22Rv1 (cell line): ENCODE measurements at regions not wholly inside any gene's neighbourhood (a gene's known extent, or its start where the extent isn't known, plus 50 kb on each side); places are given as distances from the start of the nearest gene placed in this dataset.

Experiments used
- H3K27ac ChIP-seq: fragments of 450-650 bp; 2 replicates; pipeline ENCODE4 v1.5.1; 2017
- ZFX ChIP-seq: fragments of 450-650 bp; IDR thresholded peaks from 2 replicates; pipeline ENCODE4 v1.6.1; 2017; ENCODE audit warnings: antibody characterized with exemption, borderline replicate concordance
- TF ChIP-seq, protein P1 (sequence below): fragments of 450-650 bp; IDR thresholded peaks from 2 replicates; pipeline ENCODE4 v1.5.1; 2017; ENCODE audit warnings: mild to moderate bottlenecking

DNA sequence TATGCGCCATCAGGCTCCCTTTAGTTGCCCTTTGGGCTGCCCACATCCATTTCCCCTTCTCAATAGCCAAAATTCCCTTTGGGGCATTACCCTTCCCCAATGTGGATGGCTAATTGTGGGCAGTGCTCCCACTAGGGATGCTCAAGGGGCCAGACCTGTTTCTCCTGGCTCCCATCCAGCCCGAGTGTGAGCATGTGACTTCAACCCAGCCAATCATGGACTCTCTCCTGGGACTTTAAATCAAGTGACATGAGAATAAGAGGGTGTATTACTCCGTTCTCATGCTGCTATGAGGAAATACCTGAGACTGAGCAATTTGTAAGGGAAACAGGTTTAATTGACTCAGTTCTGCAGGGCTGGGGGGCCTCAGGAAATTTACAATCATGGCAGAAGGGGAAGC, 60.9 kb upstream of the WSB1 start:
- no peak for TF ChIP-seq ZFX
- TF ChIP-seq, protein P1, sequence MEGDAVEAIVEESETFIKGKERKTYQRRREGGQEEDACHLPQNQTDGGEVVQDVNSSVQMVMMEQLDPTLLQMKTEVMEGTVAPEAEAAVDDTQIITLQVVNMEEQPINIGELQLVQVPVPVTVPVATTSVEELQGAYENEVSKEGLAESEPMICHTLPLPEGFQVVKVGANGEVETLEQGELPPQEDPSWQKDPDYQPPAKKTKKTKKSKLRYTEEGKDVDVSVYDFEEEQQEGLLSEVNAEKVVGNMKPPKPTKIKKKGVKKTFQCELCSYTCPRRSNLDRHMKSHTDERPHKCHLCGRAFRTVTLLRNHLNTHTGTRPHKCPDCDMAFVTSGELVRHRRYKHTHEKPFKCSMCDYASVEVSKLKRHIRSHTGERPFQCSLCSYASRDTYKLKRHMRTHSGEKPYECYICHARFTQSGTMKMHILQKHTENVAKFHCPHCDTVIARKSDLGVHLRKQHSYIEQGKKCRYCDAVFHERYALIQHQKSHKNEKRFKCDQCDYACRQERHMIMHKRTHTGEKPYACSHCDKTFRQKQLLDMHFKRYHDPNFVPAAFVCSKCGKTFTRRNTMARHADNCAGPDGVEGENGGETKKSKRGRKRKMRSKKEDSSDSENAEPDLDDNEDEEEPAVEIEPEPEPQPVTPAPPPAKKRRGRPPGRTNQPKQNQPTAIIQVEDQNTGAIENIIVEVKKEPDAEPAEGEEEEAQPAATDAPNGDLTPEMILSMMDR = no peak
- H3K27ac ChIP-seq = no peak overlapping the region

DNA sequence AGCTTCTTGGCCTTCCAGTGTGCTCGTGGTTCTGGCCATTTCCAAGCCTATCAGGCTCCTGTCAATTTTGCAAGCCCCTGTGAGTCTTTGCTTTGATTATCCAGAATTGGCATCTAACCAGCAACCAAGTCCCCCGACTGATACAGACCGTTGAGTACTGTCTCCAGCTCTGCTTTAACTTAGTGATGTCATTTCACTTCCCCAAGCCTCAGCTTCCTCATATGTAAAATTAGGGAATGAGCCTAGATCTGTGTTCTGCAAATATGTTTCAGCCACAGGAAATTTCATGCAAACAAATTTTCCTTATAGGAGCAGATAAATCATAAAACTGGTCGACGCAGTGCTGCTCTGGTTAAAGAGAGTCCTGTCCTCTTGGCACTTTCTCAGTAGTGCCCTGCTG, 60.1 kb upstream of the WSB1 start:
- no peak overlapping the region for H3K27ac ChIP-seq
- TF ChIP-seq, protein P1 = no peak
- no peak for TF ChIP-seq ZFX

DNA sequence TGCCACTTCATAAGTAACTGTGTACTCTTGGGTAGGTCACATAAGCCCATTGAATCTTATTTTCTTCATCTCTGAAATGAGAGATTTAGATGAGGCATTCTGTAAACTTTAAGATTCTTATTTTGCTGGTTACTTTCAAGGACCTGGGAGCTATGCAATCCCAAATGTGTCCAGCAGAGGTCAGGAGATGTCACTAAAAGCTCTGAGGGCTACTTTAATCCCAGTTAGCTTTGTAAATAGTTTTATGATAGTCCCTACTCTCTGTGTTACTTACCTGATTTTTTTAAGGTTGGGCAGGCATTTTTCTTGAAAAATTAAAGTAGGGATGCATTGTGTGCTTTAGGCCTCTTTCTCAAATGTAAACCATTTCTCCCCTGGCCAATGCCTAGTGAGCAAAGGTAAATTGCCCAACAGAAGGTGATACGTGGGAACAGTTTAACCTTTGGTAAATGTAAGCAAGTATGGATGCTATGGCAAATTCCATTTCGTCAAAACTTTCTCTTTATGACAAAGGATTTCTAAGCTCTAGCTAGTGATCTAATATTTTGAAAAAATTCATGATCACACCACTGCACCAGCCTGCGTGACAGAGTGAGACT, 57.1 kb upstream of the WSB1 start:
- H3K27ac ChIP-seq = no peak overlapping the region
- TF ChIP-seq ZFX = no peak
- TF ChIP-seq, protein P1 = peak; percentile 90

DNA sequence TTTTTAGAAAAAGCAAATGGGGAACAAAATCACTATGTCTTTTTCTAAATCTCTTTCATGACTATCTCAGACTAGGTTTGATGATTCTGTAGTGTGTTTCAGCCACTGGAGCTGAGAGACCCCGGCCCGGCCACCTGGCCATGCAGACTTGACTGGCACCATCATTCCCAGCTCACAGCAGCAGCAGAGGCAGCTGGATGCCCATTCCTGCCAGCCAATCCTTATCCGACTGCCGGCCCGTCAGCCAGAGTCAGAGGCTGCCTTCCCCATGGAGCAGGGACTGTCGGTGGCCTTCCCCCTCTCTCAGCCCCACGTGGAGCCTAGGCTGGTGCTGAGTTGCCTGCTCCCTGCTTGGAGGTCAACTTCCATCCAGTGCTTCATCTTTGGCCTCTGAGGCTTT, 56.0 kb upstream of the WSB1 start:
- TF ChIP-seq, protein P1 = no peak
- no peak for TF ChIP-seq ZFX
- H3K27ac ChIP-seq = no peak overlapping the region

DNA sequence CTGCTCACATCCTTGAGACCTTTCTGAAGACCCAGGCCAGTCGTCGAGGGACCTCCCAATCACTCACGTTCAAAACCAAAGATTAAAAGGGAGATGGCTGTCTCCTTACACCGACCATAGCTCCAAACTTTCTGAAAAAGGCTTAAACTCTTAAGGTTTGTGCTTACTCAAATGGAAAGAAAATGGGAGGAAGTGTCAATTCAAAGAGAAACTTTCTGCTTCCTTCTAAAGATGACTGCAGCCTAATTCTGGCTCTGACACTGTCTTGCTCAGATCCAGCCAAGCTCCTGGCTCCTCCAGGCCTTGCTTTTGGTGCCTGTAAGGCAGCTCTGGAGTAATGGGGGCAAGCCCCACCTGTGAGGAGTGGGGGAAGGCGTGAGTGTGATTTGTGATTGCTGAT, 54.9 kb upstream of the WSB1 start:
- TF ChIP-seq, protein P1 = no peak
- TF ChIP-seq ZFX = no peak
- no peak overlapping the region for H3K27ac ChIP-seq

DNA sequence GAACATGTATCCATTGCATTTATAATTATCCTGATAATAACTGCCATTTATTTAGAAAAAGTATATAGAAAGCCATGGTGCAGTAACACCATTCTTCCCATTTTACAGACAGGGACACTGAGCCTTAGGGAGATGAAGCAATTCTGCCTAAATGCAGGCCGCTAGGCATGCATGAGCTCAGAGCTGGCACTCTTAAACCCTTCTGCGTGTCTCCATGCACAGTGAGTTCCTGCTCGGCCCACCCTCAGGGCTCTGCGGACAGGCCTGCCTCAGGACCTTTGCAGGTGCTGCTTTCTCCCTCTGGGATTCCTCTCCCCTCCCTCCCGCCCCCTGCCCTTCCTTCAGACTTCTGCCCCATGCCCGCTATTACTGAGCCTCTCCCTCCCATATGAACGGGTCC, 54.3 kb upstream of the WSB1 start:
- H3K27ac ChIP-seq = no peak overlapping the region
- TF ChIP-seq ZFX = no peak
- TF ChIP-seq, protein P1 = no peak

DNA sequence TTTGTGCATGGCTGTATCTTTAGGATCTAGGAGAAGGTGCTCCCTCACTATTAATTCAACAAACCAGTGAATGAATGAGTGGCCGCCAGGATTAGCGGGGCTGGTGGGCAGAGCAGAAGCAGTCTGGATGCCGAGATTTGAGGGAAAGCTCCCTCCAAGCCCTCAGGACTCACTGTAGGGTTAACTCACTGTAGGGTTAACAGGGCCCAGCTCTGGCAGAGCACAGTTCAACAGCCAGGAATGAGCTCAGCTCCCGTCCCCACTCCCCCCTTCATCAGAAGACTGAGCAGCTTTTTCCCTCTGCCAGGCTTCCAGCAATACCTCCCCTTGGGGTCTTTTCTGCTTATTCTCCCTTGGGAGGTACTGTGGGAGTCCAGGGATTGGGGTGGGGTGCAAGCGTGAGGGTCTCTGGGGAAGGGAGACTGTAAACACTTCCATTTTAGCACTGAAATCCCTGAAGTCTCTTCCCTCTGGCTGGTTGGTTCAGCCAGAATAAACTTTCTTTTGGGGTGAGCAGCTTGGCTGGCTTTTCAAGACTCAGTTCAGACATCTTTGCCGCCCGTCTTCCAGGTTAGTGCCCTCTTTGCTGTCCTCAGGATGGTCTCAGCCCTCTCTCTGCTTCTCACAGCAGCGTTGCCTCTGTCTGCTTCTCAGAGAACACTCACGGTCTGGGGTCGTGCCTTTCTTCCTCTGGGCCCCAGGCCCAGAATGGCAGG, 53.7 kb upstream of the WSB1 start:
- TF ChIP-seq ZFX = no peak
- TF ChIP-seq, protein P1 = no peak
- H3K27ac ChIP-seq = no peak overlapping the region
